Stomach smooth muscle (tissue), 2 donors: ENCODE measurements at regions not wholly inside any gene's neighbourhood (a gene's known extent, or its start where the extent isn't known, plus 50 kb on each side); places are given as distances from the start of the nearest gene placed in this dataset.

Experiments used
- H3K27ac ChIP-seq: one replicate; pipeline ENCODE4 v1.7.0; 2013; ENCODE audit warnings: mild to moderate bottlenecking, low read length, inconsistent platforms
- H3K27me3 ChIP-seq, 2 donors: one replicate each; pipeline ENCODE4 v1.7.0; 2013; ENCODE audit warnings: low read length in 2 of 2; ENCODE audit not compliant: insufficient read depth in 2 of 2, control insufficient read depth in 1 of 2
- H3K36me3 ChIP-seq, 2 donors: one replicate each; pipeline ENCODE4 v1.7.0; 2013; ENCODE audit warnings: low read length in 2 of 2; ENCODE audit not compliant: control insufficient read depth in 2 of 2, insufficient read depth in 2 of 2
- H3K4me1 ChIP-seq: one replicate; pipeline ENCODE4 v1.7.0; 2013; ENCODE audit warnings: low read length; ENCODE audit not compliant: control insufficient read depth, insufficient read depth
- H3K4me3 ChIP-seq, 2 donors: one replicate each; pipeline ENCODE4 v1.7.0; 2013; ENCODE audit warnings: low read length in 2 of 2
- H3K9ac ChIP-seq, 2 donors: one replicate each; pipeline ENCODE4 v1.7.0; 2013; ENCODE audit warnings: low read length in 2 of 2, mild to moderate bottlenecking in 1 of 2
- H3K9me3 ChIP-seq, 2 donors: one replicate each; pipeline ENCODE4 v1.7.0; 2013; ENCODE audit warnings: low read length in 2 of 2; ENCODE audit not compliant: control insufficient read depth in 2 of 2
- donor health status: healthy.
- donor health status: Pancreatic carcinoma.

DNA sequence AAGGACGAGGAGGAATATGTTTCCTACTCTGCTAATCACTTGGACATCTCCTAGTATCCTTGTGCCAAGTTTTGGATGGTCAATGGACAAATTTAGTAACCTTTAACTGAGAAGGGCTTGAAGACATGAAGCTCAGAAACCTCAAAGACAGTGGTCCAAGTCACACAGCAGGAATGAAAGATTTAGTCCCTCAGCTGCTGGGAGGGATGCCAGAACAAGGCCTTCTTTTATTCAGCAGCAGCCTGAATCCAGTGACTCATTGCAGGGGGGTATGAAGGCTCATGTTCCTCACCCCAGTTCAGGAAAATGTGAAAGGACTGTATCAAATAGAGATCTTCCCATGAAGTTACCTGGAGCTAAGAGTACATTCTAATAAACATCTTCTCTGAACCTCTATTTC lies 214.9 kb upstream of the UGT8 start:
- Histone ChIP-seq H3K36me3 (no peaks in the 10 kb centered on the region), H3K4me3 (no peak overlapping the region), H3K27ac (no peak overlapping the region), H3K9me3 (no peaks in the 10 kb centered on the region), H3K4me1 (no peaks in the 10 kb centered on the region), H3K9ac (no peak overlapping the region), H3K27me3 (no peaks in the 10 kb centered on the region)

DNA sequence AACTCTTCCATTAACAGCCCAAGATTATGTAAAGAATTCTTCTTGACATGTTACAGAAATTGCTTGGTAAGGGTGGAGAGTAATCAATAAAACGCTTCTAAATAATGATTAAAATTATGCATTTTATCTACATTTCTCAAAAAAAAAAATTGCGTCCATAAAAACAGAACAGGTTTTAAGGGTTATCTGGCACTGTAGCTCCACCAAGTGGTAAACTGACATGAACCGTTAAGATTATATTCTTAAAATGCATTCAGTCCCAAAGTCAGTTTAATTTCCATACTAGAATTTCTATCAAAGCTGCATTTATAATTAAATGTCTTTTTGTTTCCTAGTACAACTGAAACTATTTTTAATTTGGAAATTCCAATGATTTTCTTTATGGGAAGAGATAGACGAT lies 214.0 kb upstream of the UGT8 start:
- no peak overlapping the region for H3K4me3 ChIP-seq
- no peaks in the 10 kb centered on the region for H3K27me3 ChIP-seq
- H3K4me1 ChIP-seq: no peaks in the 10 kb centered on the region
- no peak overlapping the region for H3K27ac ChIP-seq
- H3K36me3 ChIP-seq: no peaks in the 10 kb centered on the region
- H3K9ac ChIP-seq: no peak overlapping the region
- no peaks in the 10 kb centered on the region for H3K9me3 ChIP-seq

DNA sequence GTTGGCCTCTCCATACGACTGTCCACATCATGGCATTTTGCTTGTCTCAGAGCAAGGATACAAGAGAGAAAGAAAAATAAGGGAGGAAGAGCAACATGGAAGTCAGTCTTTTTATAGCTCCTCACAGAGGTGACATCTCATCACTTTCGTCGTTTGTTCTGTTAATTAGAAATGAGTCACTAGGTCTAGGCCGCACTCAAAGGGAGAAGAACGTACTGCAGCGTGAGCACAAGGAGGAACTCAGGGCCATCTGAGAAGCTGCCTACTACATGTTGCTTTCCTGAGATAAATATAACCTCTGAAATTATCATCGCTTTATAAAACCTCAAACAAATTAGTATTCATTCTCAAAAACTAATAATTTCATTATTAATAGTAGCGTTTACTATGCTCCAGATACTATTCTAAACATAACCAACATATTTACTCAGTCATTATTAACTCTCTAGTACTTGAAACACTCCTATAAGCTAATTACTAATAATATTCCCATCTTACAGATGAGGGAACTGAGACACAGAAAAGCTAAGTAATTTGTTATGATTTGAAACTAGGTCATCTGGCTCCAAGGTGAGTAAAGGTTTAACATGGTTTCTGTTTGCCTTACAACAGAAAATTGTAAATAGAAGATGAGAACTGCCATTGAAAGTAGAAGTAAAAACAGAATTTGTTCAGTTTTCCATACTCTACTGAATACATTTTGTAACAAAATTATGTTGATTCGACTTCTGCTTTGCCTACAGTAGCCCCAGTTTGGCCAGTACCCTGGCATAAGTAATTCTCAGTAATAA lies 213.2 kb upstream of the UGT8 start:
- Histone ChIP-seq H3K27me3 (no peaks in the 10 kb centered on the region), H3K4me3 (no peak overlapping the region), H3K27ac (no peak overlapping the region), H3K9ac (no peak overlapping the region), H3K4me1 (no peaks in the 10 kb centered on the region), H3K9me3 (no peaks in the 10 kb centered on the region), H3K36me3 (no peaks in the 10 kb centered on the region)

DNA sequence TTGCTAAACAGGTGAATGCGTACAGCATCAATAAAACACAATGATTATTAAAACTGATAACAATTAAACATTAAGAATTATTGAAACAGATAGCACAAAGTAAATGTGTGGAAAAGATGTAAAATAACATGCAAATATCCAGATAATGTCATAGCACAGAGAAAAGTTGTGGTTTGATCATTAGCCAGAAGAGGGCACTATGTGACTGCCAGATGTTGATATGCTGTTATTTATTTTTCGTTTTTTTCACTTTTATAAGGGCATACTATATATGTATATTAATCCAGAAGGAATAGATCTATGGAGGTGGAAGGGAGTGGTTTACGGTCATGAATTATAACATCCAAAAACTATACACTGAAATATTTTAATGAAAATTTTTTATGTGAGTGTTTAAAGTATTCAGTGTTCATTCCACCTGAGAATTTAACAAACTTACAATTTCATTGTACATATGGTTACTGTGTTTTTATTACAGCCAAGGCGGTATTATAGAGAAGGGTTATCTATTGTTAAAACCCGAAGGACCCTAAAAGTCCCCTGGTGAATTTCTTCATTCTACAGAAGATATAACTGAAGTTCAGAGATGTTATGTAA lies 211.9 kb upstream of the UGT8 start:
- no peaks in the 10 kb centered on the region for H3K9me3 ChIP-seq
- no peaks in the 10 kb centered on the region for H3K4me1 ChIP-seq
- no peaks in the 10 kb centered on the region for H3K36me3 ChIP-seq
- H3K9ac ChIP-seq: no peak overlapping the region
- no peaks in the 10 kb centered on the region for H3K27me3 ChIP-seq
- H3K4me3 ChIP-seq: no peak overlapping the region
- H3K27ac ChIP-seq: no peak overlapping the region

DNA sequence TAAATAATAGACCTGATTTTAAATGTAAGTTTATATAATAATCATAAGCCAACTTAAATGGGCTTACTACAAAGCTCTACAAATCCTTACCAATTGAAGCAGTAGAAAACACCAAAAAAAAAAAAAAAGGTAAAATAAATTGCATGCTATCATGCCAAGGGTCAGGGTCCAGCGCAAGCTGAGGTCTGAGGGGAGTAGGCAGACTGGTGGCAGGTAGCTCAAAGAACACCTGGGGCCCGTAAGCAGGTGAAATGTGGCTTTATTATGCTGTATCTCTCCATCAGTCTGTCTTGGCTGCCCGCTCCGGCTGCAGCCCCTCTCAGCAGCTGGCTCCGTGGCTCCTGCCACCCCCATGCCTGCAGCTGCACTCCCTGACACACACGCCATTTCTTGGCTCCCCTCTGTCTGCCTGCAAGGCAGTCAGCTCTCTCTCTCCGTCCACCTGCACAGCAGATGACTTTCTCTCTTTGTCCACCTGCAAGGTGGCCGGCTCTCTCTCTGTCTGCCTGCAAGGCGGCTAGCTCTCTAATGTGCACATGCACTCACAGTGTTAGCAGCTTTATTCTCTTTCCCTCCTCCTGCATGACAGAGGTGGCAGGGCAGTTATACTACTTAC lies 209.4 kb upstream of the UGT8 start:
- H3K27me3 ChIP-seq: no peaks in the 10 kb centered on the region
- H3K36me3 ChIP-seq: no peaks in the 10 kb centered on the region
- no peak overlapping the region for H3K27ac ChIP-seq
- no peaks in the 10 kb centered on the region for H3K4me1 ChIP-seq
- no peaks in the 10 kb centered on the region for H3K9me3 ChIP-seq
- no peak overlapping the region for H3K9ac ChIP-seq
- no peak overlapping the region for H3K4me3 ChIP-seq

DNA sequence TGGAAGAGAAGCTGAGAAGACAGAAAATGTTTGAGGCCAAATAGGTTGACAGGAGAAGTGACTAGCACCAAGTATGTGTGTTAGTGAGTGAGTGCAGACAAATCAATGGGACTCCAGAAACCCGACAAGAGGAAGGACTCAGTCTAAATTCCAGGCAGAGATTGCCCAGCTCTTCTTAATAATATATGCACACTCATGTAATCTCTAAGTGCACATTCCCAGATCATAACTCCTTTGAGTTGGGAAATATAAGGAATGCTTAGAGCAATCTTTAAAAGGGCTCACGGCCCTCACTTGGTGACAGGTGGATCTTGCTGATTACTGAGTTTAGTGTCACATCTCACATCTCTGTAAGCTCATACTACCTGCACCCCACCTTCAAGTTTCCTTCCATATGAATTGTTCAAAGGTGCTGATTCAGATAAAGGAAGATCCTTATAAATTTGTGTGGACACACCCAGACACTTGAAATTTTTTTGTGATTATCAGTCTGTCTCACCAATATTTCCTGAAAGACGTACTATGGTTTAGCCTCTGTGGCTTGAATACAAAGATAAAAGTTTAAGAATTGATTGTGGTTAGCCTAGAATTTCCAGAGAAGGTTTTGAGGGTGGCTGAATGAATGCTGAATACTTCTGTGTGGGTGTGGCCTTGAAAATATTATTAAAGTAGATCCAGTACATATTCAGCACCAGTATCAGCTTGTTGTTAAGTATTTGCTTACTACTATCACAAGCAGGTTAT lies 205.1 kb upstream of the UGT8 start:
- H3K4me3 ChIP-seq: no peak overlapping the region
- H3K9me3 ChIP-seq: no peaks in the 10 kb centered on the region
- no peaks in the 10 kb centered on the region for H3K36me3 ChIP-seq
- no peaks in the 10 kb centered on the region for H3K27me3 ChIP-seq
- H3K9ac ChIP-seq: no peak overlapping the region
- no peaks in the 10 kb centered on the region for H3K4me1 ChIP-seq
- H3K27ac ChIP-seq: no peak overlapping the region

DNA sequence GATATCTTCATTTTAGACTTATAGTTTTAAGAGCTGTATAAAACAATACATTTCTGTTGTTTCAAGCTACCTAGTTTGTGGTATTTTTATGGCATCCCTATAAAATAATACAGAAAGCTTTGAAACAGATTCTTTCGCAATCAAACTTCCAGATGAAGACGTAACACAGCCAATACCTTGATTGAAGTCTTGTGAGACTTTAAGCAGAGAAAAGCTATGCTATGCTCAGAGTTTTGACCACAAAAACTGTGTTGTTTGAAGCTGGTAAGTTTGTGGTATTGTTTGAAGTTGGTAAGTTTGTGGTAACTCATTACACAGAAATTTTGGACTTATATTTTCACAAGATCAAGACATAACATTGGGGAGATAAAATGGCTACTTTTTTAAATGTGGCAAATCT lies 201.8 kb upstream of the UGT8 start:
- Histone ChIP-seq H3K9ac (no peak overlapping the region), H3K36me3 (no peaks in the 10 kb centered on the region), H3K4me3 (no peak overlapping the region), H3K9me3 (no peaks in the 10 kb centered on the region), H3K27ac (no peak overlapping the region), H3K27me3 (no peaks in the 10 kb centered on the region), H3K4me1 (no peaks in the 10 kb centered on the region)

DNA sequence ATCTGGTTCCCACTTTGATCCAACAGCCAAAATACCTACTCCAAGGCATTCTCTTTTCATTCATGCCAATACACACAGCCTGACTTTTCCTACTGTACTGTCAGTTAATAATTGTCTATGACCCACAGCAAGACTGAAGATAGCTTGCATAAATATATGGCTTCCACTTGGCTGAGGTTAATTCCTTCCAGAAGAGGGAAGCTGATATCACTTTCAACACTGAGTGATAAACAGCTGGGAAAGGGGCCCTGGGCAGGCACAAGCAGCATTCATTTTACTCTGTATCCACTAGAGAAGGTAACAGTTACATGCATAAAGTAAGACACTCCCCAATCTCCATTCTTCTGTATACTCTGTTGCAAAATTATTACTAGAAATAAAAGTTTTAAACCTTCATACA lies 200.2 kb upstream of the UGT8 start:
- Histone ChIP-seq H3K27ac (no peak overlapping the region), H3K27me3 (no peaks in the 10 kb centered on the region), H3K9ac (no peak overlapping the region), H3K4me1 (no peaks in the 10 kb centered on the region), H3K9me3 (no peaks in the 10 kb centered on the region), H3K36me3 (no peaks in the 10 kb centered on the region), H3K4me3 (no peak overlapping the region)

DNA sequence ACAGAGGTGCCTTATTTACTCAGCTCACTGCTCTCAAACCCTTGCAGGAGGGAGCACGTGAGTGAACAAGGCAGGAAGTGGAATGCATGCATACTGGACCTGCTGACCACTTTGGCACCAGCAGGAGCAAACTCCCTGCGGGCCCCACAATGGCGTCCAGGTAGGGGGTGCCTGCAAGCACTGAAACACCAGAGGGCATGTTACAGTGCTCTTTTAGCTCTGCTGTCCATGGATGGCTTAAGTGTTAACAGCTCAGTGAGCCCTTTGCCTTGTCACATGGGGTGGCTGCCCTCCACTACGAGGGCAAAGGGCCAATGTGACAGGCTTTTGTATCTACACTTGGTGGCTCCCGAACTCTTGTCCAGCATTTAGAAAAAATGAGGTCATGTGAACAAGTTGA lies 199.5 kb upstream of the UGT8 start:
- Histone ChIP-seq H3K36me3 (no peaks in the 10 kb centered on the region), H3K4me3 (no peak overlapping the region), H3K4me1 (no peaks in the 10 kb centered on the region), H3K9me3 (no peaks in the 10 kb centered on the region), H3K9ac (no peak overlapping the region), H3K27me3 (no peaks in the 10 kb centered on the region), H3K27ac (no peak overlapping the region)

DNA sequence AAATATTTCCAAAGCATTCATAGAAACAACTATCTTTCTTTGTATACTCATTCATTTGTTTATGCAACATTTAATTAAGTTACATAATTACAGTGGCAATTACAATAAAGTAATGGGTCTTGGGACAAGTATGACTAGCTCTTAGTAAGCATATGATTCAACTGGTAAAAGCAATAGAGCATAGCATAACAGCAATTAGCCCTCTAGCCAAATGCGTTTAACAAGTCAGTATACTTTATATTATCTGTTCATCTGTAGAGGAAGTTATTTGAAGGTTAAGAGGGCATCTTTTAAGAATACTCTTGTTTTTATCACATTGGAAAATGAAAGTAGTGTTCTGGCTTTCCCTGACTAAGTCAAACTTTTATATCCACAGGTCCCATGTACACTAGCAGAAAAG lies 198.1 kb upstream of the UGT8 start:
- Histone ChIP-seq H3K36me3 (no peaks in the 10 kb centered on the region), H3K27ac (no peak overlapping the region), H3K4me3 (no peak overlapping the region), H3K27me3 (no peaks in the 10 kb centered on the region), H3K9ac (no peak overlapping the region), H3K4me1 (no peaks in the 10 kb centered on the region), H3K9me3 (no peaks in the 10 kb centered on the region)
